ENCODE measurements at regions not wholly inside any gene's neighbourhood (a gene's known extent, or its start where the extent isn't known, plus 50 kb on each side); places are given as distances from the start of the nearest gene placed in this dataset.

DNA sequence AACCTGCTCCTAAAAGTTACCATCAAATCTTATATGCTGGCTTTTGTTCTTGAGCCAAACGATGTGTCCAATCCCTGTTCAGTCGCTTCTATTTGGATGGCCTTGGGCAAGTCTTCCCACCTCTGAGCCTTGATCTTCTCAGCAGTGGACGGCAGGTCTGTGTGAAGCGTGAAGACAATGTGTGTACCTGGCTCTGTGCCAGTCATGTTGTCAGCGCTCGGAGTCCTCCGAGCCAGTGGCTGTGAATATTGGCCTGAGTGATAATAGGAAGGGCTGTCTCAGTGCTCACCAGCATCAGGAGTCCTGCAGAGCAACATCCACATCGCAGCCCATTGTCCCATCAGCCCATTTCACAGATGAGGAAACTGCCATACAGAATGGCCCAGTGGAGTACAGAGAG lies 219.0 kb downstream of the CDC5L start:
- no peak for DNase-seq (ENCODE audit: low read depth in 3 of 3, low spot score in 1 of 3)

DNA sequence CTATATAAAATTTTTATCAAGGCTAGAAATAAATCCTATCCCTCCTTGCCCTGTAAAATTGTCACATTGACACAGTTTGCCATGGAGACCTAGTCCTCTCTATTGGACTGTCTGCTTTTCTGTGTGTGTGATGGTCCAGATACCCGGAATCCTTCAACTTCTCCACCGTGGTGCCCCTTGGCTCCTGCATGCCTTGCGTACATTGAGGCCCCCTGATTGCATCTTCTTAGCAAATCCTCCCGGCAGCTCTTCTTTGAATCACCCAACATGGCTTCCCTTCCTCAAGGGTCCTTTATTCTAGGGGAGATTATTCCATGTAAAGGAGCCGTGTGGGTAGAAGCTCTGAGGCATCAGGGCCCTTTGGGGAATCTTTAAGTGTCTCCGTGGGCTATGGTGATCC lies 219.5 kb downstream of the CDC5L start:
- DNase-seq (ENCODE audit: low read depth in 3 of 3, low spot score in 1 of 3): no peak

- no peak for DNase-seq (ENCODE audit: low read depth in 3 of 3, low spot score in 1 of 3)
Observed at GRCh38 chr6:44608175-44608574, 220.7 kb downstream of the CDC5L start.

- DNase-seq (ENCODE audit: low read depth in 3 of 3, low spot score in 1 of 3): no peak
Observed at GRCh38 chr6:44609051-44609612, 221.6 kb downstream of the CDC5L start.

DNA sequence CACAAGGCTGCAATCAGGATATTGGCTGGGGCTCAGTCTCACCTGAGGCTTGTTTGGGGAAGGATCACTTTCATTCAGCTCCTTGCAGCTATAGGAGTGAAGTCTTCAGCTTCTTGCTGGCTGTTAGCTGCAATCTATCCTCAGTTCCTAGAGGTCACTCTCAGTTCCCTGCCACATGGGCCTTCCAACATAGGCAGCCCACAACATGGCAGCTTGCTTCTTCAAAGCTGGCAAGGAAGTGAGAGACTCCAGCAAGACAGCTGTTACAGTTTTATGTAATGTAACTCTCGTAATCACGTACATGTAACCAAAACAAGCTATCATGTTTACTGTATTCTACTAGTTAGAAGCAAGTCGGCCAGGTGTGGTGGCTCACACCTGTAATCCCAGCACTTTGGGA lies 226.9 kb downstream of the CDC5L start:
- no peak for DNase-seq (ENCODE audit: low read depth in 3 of 3, low spot score in 1 of 3)

GRCh38 chr6:44615621-44616020 lies 228.1 kb downstream of the CDC5L start:
- no peak for DNase-seq (ENCODE audit: low read depth in 3 of 3, low spot score in 1 of 3)

DNA sequence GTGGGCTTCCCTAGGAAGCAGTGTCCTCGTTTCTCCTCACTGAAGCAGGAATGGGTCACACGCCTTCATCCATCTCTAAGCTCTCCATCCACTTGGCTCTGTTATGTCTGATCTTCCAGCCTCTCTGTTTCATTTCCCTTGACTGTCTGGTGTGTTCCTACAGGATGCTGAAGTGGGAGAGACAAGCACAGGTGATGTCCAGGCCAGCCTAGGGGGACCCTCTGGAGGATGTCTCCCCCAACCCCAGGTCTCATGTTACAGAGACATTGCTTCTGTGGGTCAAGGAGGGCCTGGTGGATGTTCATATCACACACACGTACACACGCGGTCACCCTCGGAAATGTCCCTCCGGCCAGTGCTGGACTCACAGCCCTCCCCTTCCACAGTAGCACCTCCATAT lies 229.9 kb downstream of the CDC5L start:
- DNase-seq (ENCODE audit: low read depth in 3 of 3, low spot score in 1 of 3): no peak

DNA sequence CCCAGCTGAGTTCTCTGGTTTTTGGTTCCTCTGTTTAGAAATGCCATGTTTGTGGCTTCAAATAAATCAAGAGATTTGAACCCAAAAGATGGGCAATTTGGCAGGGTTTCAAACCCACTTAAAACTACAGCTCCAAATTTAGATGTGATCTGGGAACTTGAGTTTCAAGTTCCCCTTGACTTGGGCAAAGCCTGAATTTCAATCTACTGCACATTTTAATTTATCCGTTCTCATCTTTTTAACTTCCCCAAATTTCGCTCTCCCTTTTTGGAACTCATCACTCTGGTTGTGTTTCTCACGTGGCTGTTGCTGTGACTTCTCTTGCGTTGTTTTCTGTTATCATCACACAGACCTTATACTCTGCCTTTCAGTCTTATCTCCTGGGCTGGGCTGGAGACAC lies 230.9 kb downstream of the CDC5L start:
- DNase-seq (ENCODE audit: low read depth in 3 of 3, low spot score in 1 of 3): no peak

- no peak for DNase-seq (ENCODE audit: low read depth in 3 of 3, low spot score in 1 of 3)
Observed at GRCh38 chr6:44620922-44621321, 233.4 kb downstream of the CDC5L start.

GRCh38 chr6:44621846-44622245 lies 234.3 kb downstream of the CDC5L start:
- DNase-seq (ENCODE audit: low read depth in 3 of 3, low spot score in 1 of 3): no peak

GRCh38 chr6:44622555-44622954 lies 235.0 kb downstream of the CDC5L start:
- no peak for DNase-seq (ENCODE audit: low read depth in 3 of 3, low spot score in 1 of 3)

GRCh38 chr6:44622956-44623355 lies 235.4 kb downstream of the CDC5L start:
- DNase-seq (ENCODE audit: low read depth in 3 of 3, low spot score in 1 of 3): no peak

- DNase-seq (ENCODE audit: low read depth in 3 of 3, low spot score in 1 of 3): no peak
Observed at GRCh38 chr6:44624226-44624625, 236.7 kb downstream of the CDC5L start.

GRCh38 chr6:44624936-44625573 lies 237.5 kb downstream of the CDC5L start:
- DNase-seq (ENCODE audit: low read depth in 3 of 3, low spot score in 1 of 3): no peak

DNA sequence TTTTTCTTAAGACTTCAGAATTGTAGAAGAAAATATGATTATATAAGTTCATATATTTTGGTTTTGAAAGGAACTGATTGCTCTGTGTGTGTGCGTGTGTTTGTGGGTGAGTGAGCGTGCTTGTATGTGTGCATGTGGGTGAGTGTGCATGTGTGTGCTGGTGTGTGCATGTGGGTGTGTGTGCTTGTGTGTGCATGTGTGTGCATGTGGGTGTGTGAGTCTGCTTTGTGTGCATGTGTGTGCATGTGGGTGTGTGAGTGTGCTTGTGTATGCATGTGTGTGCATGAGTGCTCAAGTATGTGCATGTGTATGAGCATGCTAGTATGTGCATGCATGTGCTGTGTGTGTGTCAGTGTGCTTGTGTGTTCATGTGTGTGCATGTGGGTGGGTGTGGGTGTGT lies 238.5 kb downstream of the CDC5L start:
- no peak for DNase-seq (ENCODE audit: low read depth in 3 of 3, low spot score in 1 of 3)

GRCh38 chr6:44626616-44627015 lies 239.1 kb downstream of the CDC5L start:
- DNase-seq (ENCODE audit: low read depth in 3 of 3, low spot score in 1 of 3): no peak

- DNase-seq (ENCODE audit: low read depth in 3 of 3, low spot score in 1 of 3): no peak
Observed at GRCh38 chr6:44627091-44627882, 239.8 kb downstream of the CDC5L start.

- DNase-seq (ENCODE audit: low read depth in 3 of 3, low spot score in 1 of 3): no peak
Observed at GRCh38 chr6:44627883-44628271, 240.4 kb downstream of the CDC5L start.

GRCh38 chr6:44628347-44628746 lies 240.8 kb downstream of the CDC5L start:
- DNase-seq (ENCODE audit: low read depth in 3 of 3, low spot score in 1 of 3): no peak

DNA sequence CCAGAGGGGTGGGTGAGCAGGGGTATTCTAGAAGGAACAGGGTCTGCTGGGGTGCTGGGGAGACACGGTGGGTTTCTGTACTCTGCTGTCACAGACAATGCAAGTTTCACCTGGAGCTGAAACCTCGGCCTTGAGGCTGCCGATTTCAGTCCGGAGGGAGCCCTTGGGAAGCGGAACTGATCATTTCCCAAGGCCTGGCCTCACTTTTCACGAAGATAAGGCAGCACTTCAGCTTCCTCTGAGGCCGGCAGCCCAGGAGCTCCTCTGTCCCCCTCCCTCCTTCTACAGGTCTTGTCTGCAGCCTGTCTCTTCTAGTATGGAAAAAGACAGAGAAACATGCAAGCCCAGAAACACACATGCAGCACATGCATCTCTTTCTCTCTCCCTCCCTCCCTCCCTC lies 242.1 kb downstream of the CDC5L start:
- DNase-seq (ENCODE audit: low read depth in 3 of 3, low spot score in 1 of 3): no peak

GRCh38 chr6:44630125-44631028 lies 242.9 kb downstream of the CDC5L start:
- DNase-seq (ENCODE audit: low read depth in 3 of 3, low spot score in 1 of 3): no peak

DNA sequence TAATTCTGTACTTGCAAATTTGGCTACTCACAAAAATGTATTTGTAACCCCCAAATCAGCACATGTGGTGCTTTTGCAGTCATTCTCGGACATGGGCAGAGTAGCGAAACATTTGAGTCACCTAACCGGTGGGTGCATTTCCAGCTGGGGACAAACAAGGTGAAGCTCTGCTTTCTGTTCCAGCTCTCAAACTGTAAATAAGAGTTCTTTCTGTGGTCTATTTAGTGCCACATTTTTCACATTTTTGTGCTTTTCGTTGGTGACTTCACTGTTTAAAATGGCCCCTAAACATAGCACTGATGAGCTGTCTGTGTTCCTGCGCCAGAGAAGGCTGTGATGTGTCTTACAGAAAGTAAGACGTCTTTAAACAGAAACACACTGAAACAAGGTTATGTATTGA lies 244.5 kb downstream of the CDC5L start:
- no peak for DNase-seq (ENCODE audit: low read depth in 3 of 3, low spot score in 1 of 3)

All from stimulated activated CD4-positive, alpha-beta T cell treated with anti-CD3 and anti-CD28 coated beads, TNF-alpha, amount 100 ng/mL, for 1 hour (primary cell).